ENCODE measurements at regions not wholly inside any gene's neighbourhood (a gene's known extent, or its start where the extent isn't known, plus 50 kb on each side); places are given as distances from the start of the nearest gene placed in this dataset.

- no peak for TF ChIP-seq CTCF (optimal IDR thresholded peaks at IDR 0.05 in 1 of 3, IDR thresholded peaks at IDR 0.05 in 1 of 3, conservative IDR thresholded peaks at IDR 0.05 in 1 of 3; ENCODE audit: extremely low read depth in 1 of 3, insufficient read depth in 2 of 3, low read length in 3 of 3)
- TF ChIP-seq EZH2 (IDR thresholded peaks at IDR 0.05; ENCODE audit: low read length): no peak
These were observed 1231.9 kb upstream of the C9orf72 start for GRCh38 chr9:28805197-28805596.

All from keratinocyte (primary cell).